Brain pericyte (primary cell): ENCODE measurements at regions not wholly inside any gene's neighbourhood (a gene's known extent, or its start where the extent isn't known, plus 50 kb on each side); places are given as distances from the start of the nearest gene placed in this dataset.

Experiments
- DNase-seq: peaks from one replicate; pipeline ENCODE4 v3.0.0-alpha.2; 2012; ENCODE audit warnings: low read depth, low spot score

DNA sequence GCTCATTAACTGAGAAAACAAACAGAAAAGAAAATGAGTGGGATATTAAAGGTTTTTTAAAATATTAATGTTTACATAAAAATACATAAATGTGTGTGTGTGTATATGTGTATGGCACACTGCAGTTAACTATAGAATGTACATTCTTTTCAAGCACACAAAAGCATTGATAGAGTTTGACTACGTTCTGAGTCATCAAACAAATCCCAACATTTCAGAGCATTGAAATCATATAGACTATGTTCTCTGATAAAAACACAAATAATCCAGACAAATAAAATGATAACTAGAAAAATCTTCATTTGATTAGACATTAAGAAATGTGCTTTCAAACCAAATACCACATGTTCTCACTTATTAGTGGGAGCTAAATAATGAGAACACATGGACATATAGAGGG is 84.3 kb upstream of the CELF4 start:
- no peak for DNase-seq

DNA sequence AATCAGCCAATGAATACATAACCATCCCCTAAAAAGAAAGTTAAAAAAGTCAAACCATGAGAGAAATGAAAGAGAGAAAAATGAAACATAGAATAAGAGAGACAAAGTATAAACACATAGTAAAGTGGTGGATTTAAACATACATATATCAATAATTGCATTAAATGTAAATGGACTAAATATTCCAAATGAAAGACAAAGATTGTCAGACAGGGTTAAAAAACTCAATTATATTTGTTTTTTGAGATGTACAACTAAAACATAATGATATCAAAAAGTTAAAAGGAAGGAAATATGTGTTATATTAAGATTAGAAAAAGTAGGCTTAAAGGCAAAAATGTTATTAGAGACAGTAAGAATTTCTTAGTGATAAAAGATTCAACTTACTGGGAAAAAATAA is 83.8 kb upstream of the CELF4 start:
- no peak for DNase-seq

DNA sequence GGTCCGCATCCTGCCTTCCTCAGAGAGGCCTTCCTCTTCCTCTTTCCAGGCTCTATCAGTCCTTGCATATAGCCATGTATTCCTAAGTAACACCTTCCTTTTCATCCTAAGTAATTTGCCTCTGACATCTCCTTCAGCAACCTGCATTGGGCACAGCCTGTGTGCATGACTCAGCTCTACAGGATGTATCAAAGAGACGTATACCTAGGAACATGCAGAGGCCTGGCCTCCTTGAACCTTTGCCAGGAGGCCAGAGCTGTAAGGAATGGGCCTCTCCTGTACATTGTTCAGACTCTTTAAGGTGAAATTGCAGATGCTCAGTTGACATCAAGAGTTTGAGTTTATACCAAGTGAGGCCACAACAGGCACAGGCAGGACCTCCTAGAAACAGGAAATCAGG is 76.0 kb upstream of the CELF4 start:
- no peak for DNase-seq

DNA sequence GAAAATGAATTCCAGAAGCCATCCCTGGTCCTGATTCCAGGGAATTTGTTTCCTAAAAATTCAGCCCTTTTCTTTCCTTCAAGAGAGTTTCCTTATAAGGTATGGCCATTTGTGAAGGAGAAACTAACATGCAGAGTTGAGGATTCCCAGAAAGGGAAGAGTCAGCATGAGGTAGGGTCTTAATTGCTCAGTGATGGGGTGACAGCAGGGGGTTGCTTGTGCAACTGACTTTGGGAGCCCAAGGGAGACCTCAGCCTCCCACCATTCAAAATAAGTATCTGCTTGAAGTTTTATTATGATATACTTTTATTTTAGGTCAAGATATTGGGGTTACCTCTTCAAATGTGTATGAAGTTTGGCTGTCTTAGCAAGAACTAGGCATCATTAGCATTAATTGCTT is 74.9 kb upstream of the CELF4 start:
- no peak for DNase-seq

DNA sequence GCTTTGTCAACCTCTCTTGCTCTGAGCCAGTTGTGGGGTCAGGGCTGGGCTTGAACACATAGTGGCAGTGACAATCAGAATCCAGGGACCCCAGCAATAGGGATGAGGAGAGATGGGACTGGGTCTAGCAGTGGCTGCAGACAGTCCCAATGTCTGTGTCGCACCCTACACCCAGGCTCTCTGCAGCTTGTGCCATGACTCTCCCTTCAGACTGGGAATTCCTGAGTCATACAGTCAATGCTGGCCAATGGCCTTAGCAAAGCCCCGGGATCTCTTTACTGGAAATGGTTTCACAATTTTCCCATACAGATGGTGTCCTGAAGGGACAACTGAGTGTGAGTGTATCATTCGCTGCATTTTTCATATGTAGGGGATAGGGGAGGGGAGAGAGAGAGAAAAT is 74.2 kb upstream of the CELF4 start:
- no peak for DNase-seq

DNA sequence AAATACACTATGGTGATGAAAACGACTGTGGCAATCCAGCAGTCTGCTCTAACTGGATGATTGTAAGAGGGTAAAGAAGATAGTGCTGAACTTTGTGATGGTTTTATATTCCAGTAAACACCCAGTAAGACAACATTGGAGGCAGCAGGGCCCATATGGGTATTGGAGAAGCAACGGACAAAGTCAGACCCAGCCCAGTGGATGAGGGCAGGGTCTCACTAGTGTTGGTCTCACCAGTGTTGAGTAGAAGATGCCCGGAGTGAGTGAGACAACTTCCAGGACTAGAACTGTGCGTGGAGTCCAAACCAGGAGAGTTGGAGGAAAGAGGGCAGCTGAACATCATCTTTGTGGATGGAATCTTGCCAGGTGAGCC is 71.9 kb upstream of the CELF4 start:
- DNase-seq = no peak

DNA sequence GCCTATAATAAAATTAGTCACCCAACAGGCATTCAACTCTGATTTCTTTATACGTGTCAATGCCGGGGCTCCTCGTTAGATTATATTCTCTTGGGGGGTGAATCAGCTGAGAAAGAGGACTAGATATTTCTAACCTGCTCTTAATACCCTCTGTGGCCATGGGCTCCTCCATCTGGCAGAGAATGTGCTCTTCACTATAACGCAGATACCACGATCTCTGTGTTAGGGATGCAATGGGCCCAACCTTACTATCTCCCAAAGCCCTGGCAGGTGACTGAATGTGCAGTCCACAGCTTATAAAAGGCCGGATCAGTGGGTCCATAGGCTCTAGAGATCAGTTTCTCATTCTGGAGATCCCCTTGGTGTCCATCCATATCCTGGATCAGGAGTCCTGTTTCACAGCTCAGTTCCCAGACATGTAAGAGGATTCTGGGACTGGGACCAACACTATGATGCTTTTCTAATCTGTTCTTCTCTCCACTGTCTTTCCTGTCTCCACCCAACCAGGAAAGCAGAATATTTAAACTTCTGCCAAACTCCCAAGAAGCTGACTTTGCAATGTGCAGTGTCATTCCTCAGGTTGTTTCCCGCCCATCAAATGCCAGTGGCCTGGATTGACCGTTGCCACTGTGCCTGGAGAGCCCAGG is 71.4 kb upstream of the CELF4 start:
- DNase-seq = no peak

DNA sequence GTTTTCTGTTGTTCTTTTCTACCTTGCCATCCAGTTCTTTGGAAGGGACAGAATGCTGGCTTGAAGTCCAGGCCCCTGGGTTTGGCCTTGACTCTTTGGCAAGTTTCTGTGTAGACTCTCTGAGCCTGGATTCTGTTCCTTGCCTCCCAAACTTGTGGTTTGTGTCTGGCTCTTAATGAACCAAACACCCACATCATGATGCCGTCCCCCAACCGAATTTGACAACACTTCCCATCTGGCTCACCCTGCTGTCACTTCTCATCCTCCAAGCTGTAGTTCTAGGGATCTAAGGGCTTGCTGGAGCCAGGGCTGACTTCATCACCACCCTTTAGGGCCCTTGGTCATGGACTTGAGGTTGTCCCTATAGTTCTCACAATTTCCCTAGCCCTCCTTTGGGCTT is 68.9 kb upstream of the CELF4 start:
- DNase-seq = no peak

DNA sequence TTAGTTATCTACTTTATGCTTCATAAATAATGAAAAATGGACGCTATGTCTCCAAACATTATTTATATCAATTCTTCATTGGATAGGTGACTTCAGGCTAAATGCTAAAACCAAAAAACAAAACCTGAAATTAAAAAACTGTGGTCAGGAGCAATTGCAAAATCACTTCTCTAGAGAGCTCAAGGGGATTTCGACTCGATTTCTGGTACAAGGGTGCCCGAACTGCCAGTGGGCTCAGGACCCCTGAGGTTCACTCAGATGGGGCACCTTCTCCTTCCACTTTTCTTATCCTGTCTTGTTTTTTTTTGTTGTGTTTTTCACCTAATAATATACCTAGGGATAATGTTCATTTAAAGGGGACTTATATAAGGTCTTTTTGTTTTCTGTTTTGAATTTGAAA is 65.8 kb upstream of the CELF4 start:
- DNase-seq = no peak

DNA sequence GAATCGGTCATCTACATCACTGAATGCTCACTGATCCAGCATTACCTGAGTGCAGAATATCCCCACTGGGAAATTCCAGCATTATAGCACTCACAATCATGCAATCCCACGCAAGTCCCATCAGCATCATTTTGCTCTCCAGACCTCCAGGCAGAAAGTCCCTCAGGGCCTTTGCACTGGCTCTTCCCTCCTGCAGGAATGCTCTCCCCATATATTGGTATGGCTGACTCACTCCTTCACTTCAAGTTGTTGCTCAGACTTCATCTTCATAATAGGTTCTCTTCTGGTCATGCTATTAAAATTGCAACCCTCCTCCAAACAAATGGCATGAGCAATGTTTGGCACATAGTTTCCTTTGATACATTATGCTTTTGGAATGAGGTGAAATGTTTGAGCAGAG is 64.7 kb upstream of the CELF4 start:
- no peak for DNase-seq

DNA sequence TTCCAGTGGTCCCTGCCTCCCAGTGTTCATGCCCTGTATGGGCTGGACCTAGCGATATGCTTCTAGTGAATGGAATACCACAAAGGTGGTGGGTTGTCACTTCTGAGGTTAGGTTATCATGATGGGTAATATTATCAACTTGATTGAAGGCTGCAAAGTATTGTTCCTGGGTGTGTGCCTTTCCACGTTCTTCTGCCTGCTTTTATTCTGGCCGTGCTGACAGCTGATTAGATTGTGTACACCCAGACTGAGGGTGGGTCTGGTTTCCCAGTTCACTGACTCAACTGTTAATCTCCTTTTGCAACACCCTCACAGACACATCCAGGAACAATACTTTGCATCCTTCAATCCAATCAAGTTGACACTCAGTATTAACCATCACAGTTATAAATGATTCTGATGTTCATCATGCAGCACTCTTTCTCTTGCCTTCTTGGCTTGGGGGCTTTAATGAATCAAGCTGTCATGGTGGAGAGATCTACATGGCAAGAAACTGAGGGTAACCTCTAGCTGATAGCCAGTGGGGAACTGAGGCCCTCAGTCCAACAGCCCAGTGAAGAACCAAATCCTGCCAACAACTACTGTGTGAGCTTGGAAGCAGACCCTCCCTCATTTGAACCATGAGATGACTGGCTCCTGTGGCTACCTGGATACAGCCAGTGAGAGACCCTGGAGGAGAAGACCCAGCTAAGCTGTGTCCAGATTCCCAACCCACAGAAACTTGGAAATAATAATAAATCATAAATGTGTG is 63.0 kb upstream of the CELF4 start:
- DNase-seq = no peak

DNA sequence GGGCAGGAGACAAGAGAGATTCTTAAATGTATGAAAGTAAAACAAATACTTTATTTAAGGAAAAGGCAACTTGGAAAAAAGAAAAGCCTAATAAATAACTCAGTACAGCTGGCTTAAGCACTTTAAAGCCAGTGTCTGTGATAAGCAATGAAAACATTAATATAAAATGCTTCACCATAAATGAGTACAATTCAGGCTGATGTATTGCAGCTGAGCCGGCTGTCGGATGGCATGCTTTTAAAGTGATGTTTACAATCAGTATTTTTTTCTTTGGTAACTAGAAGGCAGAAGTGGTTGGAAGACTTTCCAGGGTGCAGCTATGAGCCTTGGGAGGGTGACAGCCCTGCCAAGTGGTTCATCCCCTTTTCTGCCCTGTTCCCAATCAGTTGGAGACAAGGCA is 58.7 kb upstream of the CELF4 start:
- no peak for DNase-seq

DNA sequence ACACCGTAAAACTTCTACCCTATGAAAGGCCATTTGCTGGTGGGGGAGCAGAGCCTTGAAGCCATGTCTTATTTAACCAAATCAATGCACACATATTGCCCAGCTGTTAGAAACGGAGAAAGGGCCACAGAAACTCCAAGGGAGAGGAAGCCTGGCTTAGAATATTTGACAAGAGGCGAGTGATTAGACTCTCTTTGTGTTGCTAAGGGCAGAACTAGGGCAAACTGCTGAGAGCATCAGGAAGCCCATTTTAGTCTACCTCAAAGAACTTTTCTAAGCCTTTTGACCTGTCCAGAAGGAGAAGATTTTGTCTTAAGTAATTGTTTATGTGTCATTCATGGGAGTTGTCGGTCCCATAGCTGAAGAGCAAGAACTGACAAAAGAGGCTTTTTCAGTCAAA is 54.4 kb upstream of the CELF4 start:
- DNase-seq = no peak

DNA sequence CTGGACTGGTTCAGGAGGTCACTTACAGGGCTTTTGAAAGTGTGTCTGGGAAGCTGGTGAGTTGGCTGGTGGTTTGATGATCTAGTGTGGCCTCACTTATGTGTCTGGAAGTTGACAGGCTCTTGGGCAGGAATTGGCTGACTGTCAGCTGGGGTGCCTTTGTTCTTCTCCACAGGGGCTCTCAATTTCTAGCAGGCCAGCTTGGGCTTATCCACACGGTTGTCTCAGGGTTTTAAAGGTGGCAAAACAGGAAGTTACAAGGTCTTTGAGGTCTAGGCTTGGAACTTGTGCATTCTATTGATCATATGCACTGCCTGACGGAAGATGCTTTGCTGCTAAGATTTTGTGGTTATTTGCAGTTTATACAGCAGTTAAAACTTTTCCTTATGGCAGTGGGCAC is 52.0 kb upstream of the CELF4 start:
- no peak for DNase-seq
